ENCODE measurements at regions not wholly inside any gene's neighbourhood (a gene's known extent, or its start where the extent isn't known, plus 50 kb on each side); places are given as distances from the start of the nearest gene placed in this dataset.

DNA sequence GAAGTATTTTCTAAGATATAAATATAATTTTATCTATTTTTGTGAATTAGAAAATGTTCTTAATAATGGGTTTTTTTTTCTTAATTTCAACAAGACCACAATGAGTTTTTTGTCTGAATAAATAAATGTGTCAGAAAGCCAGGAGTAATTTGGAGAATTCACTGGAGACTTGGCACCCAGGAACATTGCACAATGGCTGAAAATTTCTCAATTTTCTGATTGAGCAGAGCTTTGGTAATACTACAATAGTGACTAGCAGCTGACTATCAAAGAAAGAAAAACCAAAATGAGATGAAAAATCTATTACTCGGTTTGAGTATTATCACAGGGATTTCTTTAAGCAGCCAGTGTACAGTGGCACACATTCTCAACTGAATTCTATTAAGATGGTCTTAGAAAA is 394.4 kb upstream of the PCDH20 start:
- TF ChIP-seq POLR2AphosphoS5 (IDR thresholded peaks at IDR 0.05; ENCODE audit: borderline replicate concordance, low read depth, low read length) = no peak
- TF ChIP-seq EZH2 (IDR thresholded peaks at IDR 0.05) = no peak
- TF ChIP-seq FOXP2 (optimal IDR thresholded peaks at IDR 0.05; ENCODE audit: control extremely low read depth, extremely low read length, insufficient read depth) = no peak
